IMR-90 (cell line): ENCODE measurements at regions not wholly inside any gene's neighbourhood (a gene's known extent, or its start where the extent isn't known, plus 50 kb on each side); places are given as distances from the start of the nearest gene placed in this dataset.

Experiments
- CEBPB ChIP-seq: IDR thresholded peaks from 2 replicates; pipeline ENCODE4 v1.6.1; 2012; ENCODE audit warnings: low read depth, low read length, improper control_type of control experiment
- POLR2A ChIP-seq: IDR thresholded peaks from 2 replicates; pipeline ENCODE4 v1.6.1; 2012; ENCODE audit warnings: mild to moderate bottlenecking, low read depth, low read length
- TF ChIP-seq, protein P1 (sequence below): conservative IDR thresholded peaks from 2 replicates; pipeline ENCODE4 v1.5.1; 2012; ENCODE audit warnings: mild to moderate bottlenecking, low read depth, low read length, improper control_type of control experiment
- TF ChIP-seq, protein P2 (sequence below): fragments of 150-350 bp; IDR thresholded peaks from 2 replicates; pipeline ENCODE4 v1.6.1; 2016; ENCODE audit warnings: low read depth, mild to moderate bottlenecking, low read length, moderate library complexity, borderline replicate concordance

DNA sequence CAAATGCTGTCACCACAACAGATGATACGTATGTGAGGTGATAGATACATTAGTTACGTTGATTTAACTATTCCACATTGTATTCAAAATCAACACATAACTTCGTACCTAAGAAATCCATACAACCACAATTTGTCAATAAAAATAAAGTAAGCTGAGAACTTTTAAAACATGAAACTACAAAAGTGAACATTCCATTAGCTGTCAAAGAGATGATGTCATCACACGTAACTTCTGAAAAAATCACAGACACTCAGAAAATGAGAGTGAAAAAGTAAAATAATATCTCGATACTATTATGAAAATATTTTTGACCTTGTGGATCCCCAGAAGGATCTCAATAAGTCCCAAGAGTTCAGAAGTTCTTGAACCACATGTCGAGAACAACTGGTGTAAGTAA is 161.6 kb upstream of the GALNT13 start:
- TF ChIP-seq, protein P1, sequence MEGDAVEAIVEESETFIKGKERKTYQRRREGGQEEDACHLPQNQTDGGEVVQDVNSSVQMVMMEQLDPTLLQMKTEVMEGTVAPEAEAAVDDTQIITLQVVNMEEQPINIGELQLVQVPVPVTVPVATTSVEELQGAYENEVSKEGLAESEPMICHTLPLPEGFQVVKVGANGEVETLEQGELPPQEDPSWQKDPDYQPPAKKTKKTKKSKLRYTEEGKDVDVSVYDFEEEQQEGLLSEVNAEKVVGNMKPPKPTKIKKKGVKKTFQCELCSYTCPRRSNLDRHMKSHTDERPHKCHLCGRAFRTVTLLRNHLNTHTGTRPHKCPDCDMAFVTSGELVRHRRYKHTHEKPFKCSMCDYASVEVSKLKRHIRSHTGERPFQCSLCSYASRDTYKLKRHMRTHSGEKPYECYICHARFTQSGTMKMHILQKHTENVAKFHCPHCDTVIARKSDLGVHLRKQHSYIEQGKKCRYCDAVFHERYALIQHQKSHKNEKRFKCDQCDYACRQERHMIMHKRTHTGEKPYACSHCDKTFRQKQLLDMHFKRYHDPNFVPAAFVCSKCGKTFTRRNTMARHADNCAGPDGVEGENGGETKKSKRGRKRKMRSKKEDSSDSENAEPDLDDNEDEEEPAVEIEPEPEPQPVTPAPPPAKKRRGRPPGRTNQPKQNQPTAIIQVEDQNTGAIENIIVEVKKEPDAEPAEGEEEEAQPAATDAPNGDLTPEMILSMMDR: no peak
- TF ChIP-seq, protein P2, sequence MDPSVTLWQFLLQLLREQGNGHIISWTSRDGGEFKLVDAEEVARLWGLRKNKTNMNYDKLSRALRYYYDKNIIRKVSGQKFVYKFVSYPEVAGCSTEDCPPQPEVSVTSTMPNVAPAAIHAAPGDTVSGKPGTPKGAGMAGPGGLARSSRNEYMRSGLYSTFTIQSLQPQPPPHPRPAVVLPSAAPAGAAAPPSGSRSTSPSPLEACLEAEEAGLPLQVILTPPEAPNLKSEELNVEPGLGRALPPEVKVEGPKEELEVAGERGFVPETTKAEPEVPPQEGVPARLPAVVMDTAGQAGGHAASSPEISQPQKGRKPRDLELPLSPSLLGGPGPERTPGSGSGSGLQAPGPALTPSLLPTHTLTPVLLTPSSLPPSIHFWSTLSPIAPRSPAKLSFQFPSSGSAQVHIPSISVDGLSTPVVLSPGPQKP: no peak
- TF ChIP-seq POLR2A: no peak
- TF ChIP-seq CEBPB: no peak
